ENCODE measurements at regions not wholly inside any gene's neighbourhood (a gene's known extent, or its start where the extent isn't known, plus 50 kb on each side); places are given as distances from the start of the nearest gene placed in this dataset.
A peak's percentile ranks its signal among the peaks of the same experiment; 100 is the strongest.

DNA sequence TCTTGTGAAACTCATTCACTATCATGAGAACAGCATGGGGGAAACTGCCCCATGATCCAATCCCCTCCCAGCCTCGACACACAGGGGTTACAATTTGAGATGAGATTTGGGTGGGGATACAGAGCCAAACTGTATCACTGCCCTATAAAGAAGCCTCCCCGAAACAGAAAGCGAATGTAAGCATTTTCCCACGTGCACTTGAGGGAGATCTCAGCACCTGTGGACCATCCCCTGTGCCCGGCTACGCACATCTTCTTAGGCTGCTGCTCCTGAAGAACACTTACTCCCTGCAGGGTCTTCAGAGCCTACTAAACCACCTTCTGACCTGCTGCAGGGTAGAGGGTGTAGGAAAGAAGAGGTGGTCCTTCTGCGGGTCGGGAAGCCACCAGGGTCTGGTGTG is 410.2 kb upstream of the IRX2 start (continued):
- no peak for TF ChIP-seq ZNF281 (CRISPR knock-in tag; IDR thresholded peaks at IDR 0.05)
- TF ChIP-seq TEAD4 (CRISPR knock-in tag; IDR thresholded peaks at IDR 0.05), result no peak
- TF ChIP-seq, protein P1, sequence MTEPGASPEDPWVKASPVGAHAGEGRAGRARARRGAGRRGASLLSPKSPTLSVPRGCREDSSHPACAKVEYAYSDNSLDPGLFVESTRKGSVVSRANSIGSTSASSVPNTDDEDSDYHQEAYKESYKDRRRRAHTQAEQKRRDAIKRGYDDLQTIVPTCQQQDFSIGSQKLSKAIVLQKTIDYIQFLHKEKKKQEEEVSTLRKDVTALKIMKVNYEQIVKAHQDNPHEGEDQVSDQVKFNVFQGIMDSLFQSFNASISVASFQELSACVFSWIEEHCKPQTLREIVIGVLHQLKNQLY (CRISPR knock-in tag; IDR thresholded peaks at IDR 0.05), result no peak

GRCh38 chr5:3157214-3157613 is 405.7 kb upstream of the IRX2 start:
- TF ChIP-seq HMGA2 (CRISPR knock-in tag; IDR thresholded peaks at IDR 0.05), result no peak
- DNase-seq (ENCODE audit: low spot score), result no peak
- Mint-ChIP-seq H3K4me1 (peaks cover 10% of the 10 kb centered on the region), H3K27ac (no peak overlapping the region), H3K9me3 (peaks cover 6% of the 10 kb centered on the region), H3K36me3 (no peaks in the 10 kb centered on the region), H3K27me3 (ENCODE audit: low read depth) (no peaks in the 10 kb centered on the region), H3K4me3 (no peak overlapping the region)
- CTCF ChIA-PET, result no interaction called here
- no peak for ATAC-seq
- POLR2A ChIA-PET, result no interaction called here

- no peak for ATAC-seq
- Mint-ChIP-seq H3K4me1 (peaks cover 10% of the 10 kb centered on the region), H3K27me3 (ENCODE audit: low read depth) (no peaks in the 10 kb centered on the region), H3K4me3 (no peak overlapping the region), H3K36me3 (no peaks in the 10 kb centered on the region; the same call in 1 of the 2 replicates), H3K9me3 (peaks cover 7% of the 10 kb centered on the region; the same call in 1 of the 2 replicates), H3K27ac (no peak overlapping the region)
- ChIA-PET CTCF (no interaction called here), POLR2A (no interaction called here)
- no peak for TF ChIP-seq OVOL2 (CRISPR knock-in tag; IDR thresholded peaks at IDR 0.05; ENCODE audit: borderline replicate concordance)
- TF ChIP-seq, protein P2, sequence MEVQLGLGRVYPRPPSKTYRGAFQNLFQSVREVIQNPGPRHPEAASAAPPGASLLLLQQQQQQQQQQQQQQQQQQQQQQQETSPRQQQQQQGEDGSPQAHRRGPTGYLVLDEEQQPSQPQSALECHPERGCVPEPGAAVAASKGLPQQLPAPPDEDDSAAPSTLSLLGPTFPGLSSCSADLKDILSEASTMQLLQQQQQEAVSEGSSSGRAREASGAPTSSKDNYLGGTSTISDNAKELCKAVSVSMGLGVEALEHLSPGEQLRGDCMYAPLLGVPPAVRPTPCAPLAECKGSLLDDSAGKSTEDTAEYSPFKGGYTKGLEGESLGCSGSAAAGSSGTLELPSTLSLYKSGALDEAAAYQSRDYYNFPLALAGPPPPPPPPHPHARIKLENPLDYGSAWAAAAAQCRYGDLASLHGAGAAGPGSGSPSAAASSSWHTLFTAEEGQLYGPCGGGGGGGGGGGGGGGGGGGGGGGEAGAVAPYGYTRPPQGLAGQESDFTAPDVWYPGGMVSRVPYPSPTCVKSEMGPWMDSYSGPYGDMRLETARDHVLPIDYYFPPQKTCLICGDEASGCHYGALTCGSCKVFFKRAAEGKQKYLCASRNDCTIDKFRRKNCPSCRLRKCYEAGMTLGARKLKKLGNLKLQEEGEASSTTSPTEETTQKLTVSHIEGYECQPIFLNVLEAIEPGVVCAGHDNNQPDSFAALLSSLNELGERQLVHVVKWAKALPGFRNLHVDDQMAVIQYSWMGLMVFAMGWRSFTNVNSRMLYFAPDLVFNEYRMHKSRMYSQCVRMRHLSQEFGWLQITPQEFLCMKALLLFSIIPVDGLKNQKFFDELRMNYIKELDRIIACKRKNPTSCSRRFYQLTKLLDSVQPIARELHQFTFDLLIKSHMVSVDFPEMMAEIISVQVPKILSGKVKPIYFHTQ (CRISPR knock-in tag; IDR thresholded peaks at IDR 0.05), result no peak
- DNase-seq (ENCODE audit: low spot score), result no peak
Measured at GRCh38 chr5:3155717-3156116, 404.2 kb upstream of the IRX2 start.

DNA sequence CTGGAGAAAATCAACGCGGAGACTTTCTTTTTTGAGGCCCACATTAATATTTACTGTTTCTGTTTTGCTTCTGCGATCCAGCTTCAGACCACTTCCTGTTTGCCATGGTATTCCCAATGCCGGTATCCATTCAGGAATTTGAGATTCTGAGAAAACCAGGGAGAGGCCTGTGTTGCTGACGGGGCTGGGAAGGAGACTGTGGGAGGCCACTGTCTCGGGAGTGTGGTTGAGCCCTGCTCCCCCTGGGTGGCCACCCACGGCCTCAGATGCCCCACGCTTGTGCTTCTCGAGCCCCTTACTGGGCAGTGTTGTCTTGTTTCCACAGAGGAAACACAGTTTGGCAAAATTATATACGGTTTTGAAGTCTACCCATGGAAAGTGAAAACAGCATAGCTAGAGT is 403.6 kb upstream of the IRX2 start:
- POLR2A ChIA-PET, result no interaction called here
- Mint-ChIP-seq H3K36me3 (no peaks in the 10 kb centered on the region; the same call in 1 of the 2 replicates), H3K4me1 (peaks cover 10% of the 10 kb centered on the region), H3K27me3 (ENCODE audit: low read depth) (no peaks in the 10 kb centered on the region; the same call in 1 of the 2 replicates), H3K4me3 (no peak overlapping the region), H3K27ac (no peak overlapping the region), H3K9me3 (peaks cover 11% of the 10 kb centered on the region; the same call in 1 of the 2 replicates)
- ATAC-seq (peak; percentile 44; the same call in 1 of the 2 replicates), DNase-seq (ENCODE audit: low spot score) (no peak)
- CTCF ChIA-PET, result no interaction called here
- TF ChIP-seq, protein P3, sequence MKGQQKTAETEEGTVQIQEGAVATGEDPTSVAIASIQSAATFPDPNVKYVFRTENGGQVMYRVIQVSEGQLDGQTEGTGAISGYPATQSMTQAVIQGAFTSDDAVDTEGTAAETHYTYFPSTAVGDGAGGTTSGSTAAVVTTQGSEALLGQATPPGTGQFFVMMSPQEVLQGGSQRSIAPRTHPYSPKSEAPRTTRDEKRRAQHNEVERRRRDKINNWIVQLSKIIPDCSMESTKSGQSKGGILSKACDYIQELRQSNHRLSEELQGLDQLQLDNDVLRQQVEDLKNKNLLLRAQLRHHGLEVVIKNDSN (CRISPR knock-in tag; IDR thresholded peaks at IDR 0.05), result no peak
- TF ChIP-seq ZNF281 (CRISPR knock-in tag; IDR thresholded peaks at IDR 0.05) (no peak), FOXP1 (CRISPR knock-in tag; IDR thresholded peaks at IDR 0.05; ENCODE audit: borderline replicate concordance) (no peak), NFATC4 (CRISPR knock-in tag; IDR thresholded peaks at IDR 0.05) (no peak), ELF4 (CRISPR knock-in tag; IDR thresholded peaks at IDR 0.05; ENCODE audit: low read depth) (no peak), ZNF263 (CRISPR knock-in tag; IDR thresholded peaks at IDR 0.05; ENCODE audit: low read depth) (no peak), ZNF671 (CRISPR knock-in tag; IDR thresholded peaks at IDR 0.05) (no peak), MXD4 (CRISPR knock-in tag; IDR thresholded peaks at IDR 0.05; ENCODE audit: borderline replicate concordance) (no peak), SMAD3 (CRISPR knock-in tag; IDR thresholded peaks at IDR 0.05; ENCODE audit: borderline replicate concordance) (no peak), ZNF219 (CRISPR knock-in tag; IDR thresholded peaks at IDR 0.05; ENCODE audit: borderline replicate concordance) (no peak), JAZF1 (CRISPR knock-in tag; IDR thresholded peaks at IDR 0.05) (no peak), ZNF423 (CRISPR knock-in tag; IDR thresholded peaks at IDR 0.05) (no peak)
- TF ChIP-seq, protein P4, sequence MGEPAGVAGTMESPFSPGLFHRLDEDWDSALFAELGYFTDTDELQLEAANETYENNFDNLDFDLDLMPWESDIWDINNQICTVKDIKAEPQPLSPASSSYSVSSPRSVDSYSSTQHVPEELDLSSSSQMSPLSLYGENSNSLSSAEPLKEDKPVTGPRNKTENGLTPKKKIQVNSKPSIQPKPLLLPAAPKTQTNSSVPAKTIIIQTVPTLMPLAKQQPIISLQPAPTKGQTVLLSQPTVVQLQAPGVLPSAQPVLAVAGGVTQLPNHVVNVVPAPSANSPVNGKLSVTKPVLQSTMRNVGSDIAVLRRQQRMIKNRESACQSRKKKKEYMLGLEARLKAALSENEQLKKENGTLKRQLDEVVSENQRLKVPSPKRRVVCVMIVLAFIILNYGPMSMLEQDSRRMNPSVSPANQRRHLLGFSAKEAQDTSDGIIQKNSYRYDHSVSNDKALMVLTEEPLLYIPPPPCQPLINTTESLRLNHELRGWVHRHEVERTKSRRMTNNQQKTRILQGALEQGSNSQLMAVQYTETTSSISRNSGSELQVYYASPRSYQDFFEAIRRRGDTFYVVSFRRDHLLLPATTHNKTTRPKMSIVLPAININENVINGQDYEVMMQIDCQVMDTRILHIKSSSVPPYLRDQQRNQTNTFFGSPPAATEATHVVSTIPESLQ (CRISPR knock-in tag; IDR thresholded peaks at IDR 0.05), result no peak
- TF ChIP-seq, protein P1 (CRISPR knock-in tag; IDR thresholded peaks at IDR 0.05), result no peak

Measured in WTC11 (cell line).